ENCODE measurements at regions not wholly inside any gene's neighbourhood (a gene's known extent, or its start where the extent isn't known, plus 50 kb on each side); places are given as distances from the start of the nearest gene placed in this dataset.

GRCh38 chr3:166123576-166123975 is 286.4 kb upstream of the BCHE start:
- ChIA-PET CTCF (no interaction called here), POLR2A (no interaction called here)
- H3K27me3 Mint-ChIP-seq, result no peaks in the 10 kb centered on the region
- intact Hi-C loops (cut with DNase I, micrococcal nuclease), result no loop called here
- H3K4me1 Mint-ChIP-seq, result no peaks in the 10 kb centered on the region
- peaks cover 7% of the 10 kb centered on the region for H3K9me3 Mint-ChIP-seq (ENCODE audit: low read depth)
- ATAC-seq (no peak), DNase-seq (no peak)
- no peak overlapping the region for H3K27ac Mint-ChIP-seq
- no peaks in the 10 kb centered on the region for H3K36me3 Mint-ChIP-seq (ENCODE audit: low read depth)
- no peak overlapping the region for H3K4me3 Mint-ChIP-seq

DNA sequence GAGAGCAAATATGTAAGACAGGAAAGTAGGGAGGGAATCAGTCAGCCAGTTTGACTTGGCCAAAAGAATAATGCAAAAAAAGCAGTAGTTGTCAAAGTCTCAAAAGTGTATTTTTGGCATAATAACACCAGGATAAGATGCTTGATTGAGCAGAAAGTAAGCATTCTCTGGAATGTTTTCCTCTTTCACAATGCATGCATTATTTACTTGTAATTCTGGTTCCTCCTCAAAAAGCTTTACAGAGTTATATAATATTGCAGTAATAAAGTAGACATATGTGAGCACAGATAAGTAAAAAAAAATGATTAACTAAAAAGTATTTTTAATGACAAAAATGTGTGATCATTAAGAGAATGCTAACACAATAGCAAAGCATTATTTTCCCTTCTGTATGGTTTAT is 285.9 kb upstream of the BCHE start:
- H3K27me3 Mint-ChIP-seq, result no peaks in the 10 kb centered on the region

DNA sequence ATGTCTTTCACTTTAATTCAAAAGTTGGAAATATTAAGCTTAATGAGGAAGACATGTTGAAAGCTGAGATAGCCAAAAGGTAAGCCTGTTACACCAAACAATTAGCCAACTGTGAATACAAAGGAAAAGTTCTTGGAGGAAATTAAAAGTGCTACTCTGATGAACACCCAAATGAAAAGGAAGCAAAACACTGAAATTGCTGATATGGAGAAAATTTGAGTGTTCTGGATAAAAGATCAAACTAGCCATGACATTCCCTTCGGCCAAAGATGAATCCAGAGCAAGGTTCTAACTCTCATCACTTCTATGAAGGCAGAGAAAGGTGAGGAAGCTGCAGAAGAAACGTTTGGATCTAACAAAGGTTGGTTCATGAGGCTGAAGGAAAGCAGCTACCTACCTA is 280.8 kb upstream of the BCHE start:
- POLR2A ChIA-PET, result no interaction called here
- Mint-ChIP-seq H3K4me3 (no peak overlapping the region), H3K27ac (no peak overlapping the region), H3K27me3 (no peaks in the 10 kb centered on the region), H3K36me3 (ENCODE audit: low read depth) (no peaks in the 10 kb centered on the region), H3K9me3 (ENCODE audit: low read depth) (no peaks in the 10 kb centered on the region), H3K4me1 (no peaks in the 10 kb centered on the region)
- no peak for ATAC-seq
- no peak for DNase-seq
- CTCF ChIA-PET, result no interaction called here
- intact Hi-C loops (cut with DNase I, micrococcal nuclease), result no loop called here

More for the DNA sequence above, 285.9 kb upstream of the BCHE start:
- no peak overlapping the region for H3K27ac Mint-ChIP-seq
- no peaks in the 10 kb centered on the region for H3K4me1 Mint-ChIP-seq
- intact Hi-C loops (cut with DNase I, micrococcal nuclease), result no loop called here
- DNase-seq (no peak), ATAC-seq (no peak)
- peaks cover 7% of the 10 kb centered on the region for H3K9me3 Mint-ChIP-seq (ENCODE audit: low read depth)
- H3K4me3 Mint-ChIP-seq, result no peak overlapping the region
- H3K36me3 Mint-ChIP-seq (ENCODE audit: low read depth), result no peaks in the 10 kb centered on the region
- CTCF ChIA-PET, result no interaction called here
- POLR2A ChIA-PET, result no interaction called here

DNA sequence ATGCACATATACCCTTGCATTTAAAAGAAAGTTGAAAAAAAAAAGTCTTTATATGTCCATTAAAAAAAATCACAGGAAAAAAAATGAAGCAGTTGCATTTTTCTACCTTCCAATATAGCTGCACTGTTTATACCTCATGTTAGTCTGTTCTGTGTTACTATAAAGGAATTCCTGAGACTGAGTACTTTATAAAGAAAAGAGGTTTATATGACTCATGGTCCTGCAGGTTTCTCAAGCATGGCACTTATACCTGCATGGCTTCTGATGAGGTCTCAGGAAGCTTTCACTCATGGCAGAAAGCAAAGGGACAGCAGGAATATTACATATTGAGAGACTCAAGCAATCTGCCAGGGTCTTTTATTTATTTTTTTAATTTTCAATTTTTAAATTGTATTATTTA is 277.2 kb upstream of the BCHE start:
- intact Hi-C loops (cut with DNase I, micrococcal nuclease), result no loop called here
- H3K9me3 Mint-ChIP-seq (ENCODE audit: low read depth), result peaks cover 3% of the 10 kb centered on the region
- ChIA-PET CTCF (no interaction called here), POLR2A (no interaction called here)
- no peak overlapping the region for H3K27ac Mint-ChIP-seq
- ATAC-seq, result no peak
- no peaks in the 10 kb centered on the region for H3K36me3 Mint-ChIP-seq (ENCODE audit: low read depth)
- H3K27me3 Mint-ChIP-seq, result no peaks in the 10 kb centered on the region
- H3K4me1 Mint-ChIP-seq, result no peaks in the 10 kb centered on the region
- no peak overlapping the region for H3K4me3 Mint-ChIP-seq
- no peak for DNase-seq

DNA sequence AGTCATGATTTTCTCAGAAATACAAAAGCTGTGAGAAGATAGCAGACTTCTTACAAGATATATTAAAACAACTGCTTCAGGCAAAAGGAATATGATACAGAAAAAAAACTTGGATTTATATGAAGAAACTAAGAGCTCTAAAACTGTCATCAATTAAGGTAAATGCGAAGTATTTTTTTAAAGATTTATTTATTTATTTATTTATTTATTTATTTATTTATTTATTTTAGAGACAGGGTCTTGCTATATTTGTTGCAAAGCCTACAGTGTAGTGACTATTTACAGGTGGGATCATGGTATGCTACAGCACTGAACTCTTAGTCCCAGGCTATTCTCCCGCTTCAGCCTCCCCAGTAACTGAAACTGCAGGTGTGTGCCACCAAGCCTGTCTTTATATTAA is 274.3 kb upstream of the BCHE start:
- CTCF ChIA-PET, result no interaction called here
- intact Hi-C loops (cut with DNase I, micrococcal nuclease), result no loop called here
- DNase-seq (no peak), ATAC-seq (no peak)
- Mint-ChIP-seq H3K4me3 (no peak overlapping the region), H3K9me3 (ENCODE audit: low read depth) (peaks cover 6% of the 10 kb centered on the region), H3K27me3 (no peaks in the 10 kb centered on the region), H3K36me3 (ENCODE audit: low read depth) (no peaks in the 10 kb centered on the region), H3K4me1 (no peaks in the 10 kb centered on the region), H3K27ac (no peak overlapping the region)
- POLR2A ChIA-PET, result interaction anchor here (0.5 kb wide), 1 partner anchor 1176 kb away, joined by 3 read pairs; no protein-coding TSS in a partner anchor

DNA sequence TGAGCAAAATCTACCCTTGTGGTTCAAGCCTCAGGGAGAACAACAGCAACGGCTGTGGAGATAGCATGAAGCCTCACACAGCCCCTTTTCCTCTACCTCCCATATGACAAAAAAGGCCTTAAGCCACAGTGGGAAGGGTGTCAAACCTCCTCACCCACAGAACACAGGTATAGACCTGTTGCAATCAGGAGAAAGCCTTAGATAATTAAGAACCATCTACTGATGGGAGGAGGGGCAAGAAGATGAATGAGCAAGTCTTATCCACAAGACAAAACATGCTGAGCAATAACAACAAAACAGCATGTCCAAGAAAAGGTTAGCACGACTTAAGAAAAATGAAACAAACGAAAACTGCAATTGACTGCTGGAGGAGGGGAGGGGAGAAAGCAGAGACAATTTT is 272.9 kb upstream of the BCHE start:
- no peak for DNase-seq
- ATAC-seq, result no peak
- H3K36me3 Mint-ChIP-seq (ENCODE audit: low read depth), result no peaks in the 10 kb centered on the region
- no peaks in the 10 kb centered on the region for H3K4me1 Mint-ChIP-seq
- H3K27me3 Mint-ChIP-seq, result no peaks in the 10 kb centered on the region
- H3K9me3 Mint-ChIP-seq (ENCODE audit: low read depth), result peaks cover 6% of the 10 kb centered on the region
- H3K4me3 Mint-ChIP-seq, result no peak overlapping the region
- intact Hi-C loops (cut with DNase I, micrococcal nuclease), result no loop called here
- ChIA-PET POLR2A (no interaction called here), CTCF (no interaction called here)
- H3K27ac Mint-ChIP-seq, result no peak overlapping the region

- Mint-ChIP-seq H3K36me3 (ENCODE audit: low read depth) (no peaks in the 10 kb centered on the region), H3K4me3 (no peak overlapping the region), H3K9me3 (ENCODE audit: low read depth) (peaks cover 3% of the 10 kb centered on the region), H3K27ac (no peak overlapping the region), H3K27me3 (no peaks in the 10 kb centered on the region), H3K4me1 (no peaks in the 10 kb centered on the region)
- POLR2A ChIA-PET, result no interaction called here
- intact Hi-C loops (cut with DNase I, micrococcal nuclease), result no loop called here
- CTCF ChIA-PET, result no interaction called here
- DNase-seq (no peak), ATAC-seq (no peak)
Measured at GRCh38 chr3:166104938-166105337, 267.7 kb upstream of the BCHE start.

- Mint-ChIP-seq H3K4me1 (no peaks in the 10 kb centered on the region), H3K27me3 (no peaks in the 10 kb centered on the region), H3K9me3 (ENCODE audit: low read depth) (peaks cover 5% of the 10 kb centered on the region), H3K4me3 (no peak overlapping the region), H3K36me3 (ENCODE audit: low read depth) (no peaks in the 10 kb centered on the region), H3K27ac (no peak overlapping the region)
- intact Hi-C loops (cut with DNase I, micrococcal nuclease), result no loop called here
- POLR2A ChIA-PET, result no interaction called here
- CTCF ChIA-PET, result no interaction called here
- ATAC-seq (no peak), DNase-seq (no peak)
Measured at GRCh38 chr3:166100730-166101129, 263.5 kb upstream of the BCHE start.

GRCh38 chr3:166089575-166089974 is 252.4 kb upstream of the BCHE start:
- ATAC-seq (no peak), DNase-seq (no peak)
- H3K4me3 Mint-ChIP-seq, result no peak overlapping the region
- H3K9me3 Mint-ChIP-seq (ENCODE audit: low read depth), result peaks cover 5% of the 10 kb centered on the region
- H3K27me3 Mint-ChIP-seq, result no peaks in the 10 kb centered on the region
- no peaks in the 10 kb centered on the region for H3K4me1 Mint-ChIP-seq
- POLR2A ChIA-PET, result no interaction called here
- CTCF ChIA-PET, result no interaction called here
- intact Hi-C loops (cut with DNase I, micrococcal nuclease), result no loop called here
- no peaks in the 10 kb centered on the region for H3K36me3 Mint-ChIP-seq (ENCODE audit: low read depth)
- H3K27ac Mint-ChIP-seq, result no peak overlapping the region

GRCh38 chr3:166085164-166085856 is 248.1 kb upstream of the BCHE start:
- DNase-seq (no peak), ATAC-seq (no peak)
- Mint-ChIP-seq H3K4me3 (no peak overlapping the region), H3K36me3 (ENCODE audit: low read depth) (no peaks in the 10 kb centered on the region), H3K9me3 (ENCODE audit: low read depth) (no peaks in the 10 kb centered on the region), H3K27me3 (no peaks in the 10 kb centered on the region), H3K27ac (no peak overlapping the region), H3K4me1 (no peaks in the 10 kb centered on the region)
- ChIA-PET CTCF (no interaction called here), POLR2A (no interaction called here)
- intact Hi-C loops (cut with DNase I, micrococcal nuclease), result no loop called here

GRCh38 chr3:166080096-166080495 is 242.9 kb upstream of the BCHE start:
- Mint-ChIP-seq H3K36me3 (ENCODE audit: low read depth) (no peaks in the 10 kb centered on the region), H3K27ac (no peak overlapping the region), H3K27me3 (no peaks in the 10 kb centered on the region), H3K4me3 (no peak overlapping the region), H3K9me3 (ENCODE audit: low read depth) (no peaks in the 10 kb centered on the region), H3K4me1 (no peaks in the 10 kb centered on the region)
- no peak for DNase-seq
- CTCF ChIA-PET, result no interaction called here
- POLR2A ChIA-PET, result no interaction called here
- intact Hi-C loops (cut with DNase I, micrococcal nuclease), result no loop called here
- ATAC-seq, result no peak

GRCh38 chr3:166071831-166072230 is 234.6 kb upstream of the BCHE start:
- Mint-ChIP-seq H3K4me3 (no peak overlapping the region), H3K36me3 (ENCODE audit: low read depth) (no peaks in the 10 kb centered on the region), H3K4me1 (no peaks in the 10 kb centered on the region), H3K27me3 (no peaks in the 10 kb centered on the region), H3K9me3 (ENCODE audit: low read depth) (peaks cover 11% of the 10 kb centered on the region), H3K27ac (no peak overlapping the region)
- DNase-seq, result no peak
- ATAC-seq, result no peak
- intact Hi-C loops (cut with DNase I, micrococcal nuclease), result no loop called here
- POLR2A ChIA-PET, result no interaction called here
- CTCF ChIA-PET, result no interaction called here

DNA sequence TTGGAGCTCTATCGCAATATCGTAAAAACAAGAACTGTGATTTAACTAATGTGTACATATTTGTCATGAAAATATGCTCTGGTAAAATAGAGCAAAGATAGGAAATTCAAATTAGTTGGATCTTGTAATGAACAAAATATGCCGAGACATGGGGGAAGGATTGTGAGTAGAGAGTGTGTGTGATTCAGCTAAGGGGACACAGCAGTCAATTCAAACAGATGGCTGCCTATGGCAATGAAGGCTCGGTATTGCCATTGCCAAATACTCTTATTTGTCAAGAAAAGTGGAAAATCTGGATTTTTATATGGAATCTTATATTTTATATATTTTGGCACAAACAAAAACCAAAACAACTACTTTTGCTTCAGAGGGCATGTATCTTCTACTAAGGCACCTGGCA is 227.3 kb upstream of the BCHE start:
- CTCF ChIA-PET, result no interaction called here

More for the DNA sequence above, 227.3 kb upstream of the BCHE start:
- Mint-ChIP-seq H3K4me3 (no peak overlapping the region), H3K27me3 (no peaks in the 10 kb centered on the region), H3K27ac (no peak overlapping the region), H3K4me1 (no peaks in the 10 kb centered on the region), H3K36me3 (ENCODE audit: low read depth) (no peaks in the 10 kb centered on the region), H3K9me3 (ENCODE audit: low read depth) (peaks cover 8% of the 10 kb centered on the region)
- POLR2A ChIA-PET, result no interaction called here
- intact Hi-C loops (cut with DNase I, micrococcal nuclease), result no loop called here
- no peak for DNase-seq
- no peak for ATAC-seq

Measured in activated CD4-positive, alpha-beta T cell treated with anti-CD3 and anti-CD28 coated beads for 36 hours (primary cell).